AG09319 (cell line): ENCODE measurements at regions not wholly inside any gene's neighbourhood (a gene's known extent, or its start where the extent isn't known, plus 50 kb on each side); places are given as distances from the start of the nearest gene placed in this dataset.

Experiments
- DNase-seq: peaks from one replicate; pipeline ENCODE4 v3.0.0-alpha.2; 2010; ENCODE audit warnings: low read depth; ENCODE audit errors: extremely low read depth
- CTCF ChIP-seq: IDR thresholded peaks from 2 replicates; pipeline ENCODE4 v1.5.1; 2011; ENCODE audit warnings: low read depth, mild to moderate bottlenecking, inconsistent platforms, low read length, moderate library complexity

GRCh38 chr9:105039175-105039799, 111.3 kb upstream of the ABCA1 start:
- TF ChIP-seq CTCF = no peak
- DNase-seq = no peak

GRCh38 chr9:105043370-105043936, 115.5 kb upstream of the ABCA1 start:
- TF ChIP-seq CTCF = no peak
- no peak for DNase-seq

GRCh38 chr9:105044518-105044917, 116.6 kb upstream of the ABCA1 start:
- DNase-seq = no peak
- no peak for TF ChIP-seq CTCF

- TF ChIP-seq CTCF = no peak
- DNase-seq = no peak
Observed at GRCh38 chr9:105046907-105047741, 119.2 kb upstream of the ABCA1 start.

GRCh38 chr9:105047742-105048041, 119.7 kb upstream of the ABCA1 start:
- TF ChIP-seq CTCF = no peak
- DNase-seq = no peak

- no peak for TF ChIP-seq CTCF
- no peak for DNase-seq
Observed at GRCh38 chr9:105048331-105048730, 120.4 kb upstream of the ABCA1 start.

- DNase-seq = no peak
- no peak for TF ChIP-seq CTCF
Observed at GRCh38 chr9:105050296-105050695, 122.3 kb upstream of the ABCA1 start.
